GM18909 (cell line): ENCODE measurements at regions not wholly inside any gene's neighbourhood (a gene's known extent, or its start where the extent isn't known, plus 50 kb on each side); places are given as distances from the start of the nearest gene placed in this dataset.

Experiments used
- ATAC-seq: cut with Tn5 transposase; IDR thresholded peaks from one replicate; pipeline ENCODE4 v1.9.1; 2021; ENCODE audit warnings: mild to moderate bottlenecking; ENCODE audit not compliant: unreplicated experiment, poor library complexity

- ATAC-seq, result no peak
These were observed 388.9 kb upstream of the LRRC4C start for GRCh38 chr11:41848349-41848748.

GRCh38 chr11:41849250-41849649, 389.8 kb upstream of the LRRC4C start:
- ATAC-seq, result no peak

GRCh38 chr11:41851743-41852142, 392.3 kb upstream of the LRRC4C start:
- ATAC-seq, result no peak

DNA sequence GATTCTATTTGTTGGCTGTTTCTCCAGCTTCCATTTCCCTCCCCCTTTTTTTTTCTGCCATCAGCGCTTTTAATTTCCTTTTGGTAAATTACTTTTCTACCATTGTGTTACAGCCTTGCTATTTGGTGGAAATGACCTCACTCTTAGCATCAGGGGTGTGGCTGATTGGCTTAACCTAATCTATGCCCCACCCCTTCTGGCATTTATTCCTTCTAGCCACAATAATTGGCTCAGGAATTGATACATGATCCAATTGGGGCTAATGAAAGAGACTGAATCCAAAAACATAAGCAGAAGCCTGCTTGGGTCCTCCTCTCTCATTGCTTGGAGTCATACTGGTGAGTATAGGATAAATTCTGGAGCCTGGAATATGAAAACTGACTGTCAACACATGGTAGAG, 402.4 kb upstream of the LRRC4C start:
- no peak for ATAC-seq

DNA sequence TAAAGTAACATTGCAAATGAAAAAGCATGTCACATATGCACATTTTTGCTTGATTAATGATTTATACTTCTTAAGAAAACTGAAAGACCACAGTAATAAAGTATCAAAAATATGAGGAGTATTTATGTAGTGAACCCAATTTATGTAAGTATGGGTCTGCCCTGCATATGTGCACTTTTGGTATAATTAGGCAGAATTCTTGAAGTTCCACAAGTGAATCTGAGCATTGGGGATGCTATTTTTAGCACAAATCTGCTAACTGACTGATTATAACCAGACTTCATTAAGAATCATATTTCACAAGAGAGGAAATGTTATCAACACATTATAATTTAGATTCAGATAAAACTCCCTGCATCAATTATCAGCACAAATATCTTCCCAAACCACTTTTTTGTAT, 407.1 kb upstream of the LRRC4C start:
- no peak for ATAC-seq

DNA sequence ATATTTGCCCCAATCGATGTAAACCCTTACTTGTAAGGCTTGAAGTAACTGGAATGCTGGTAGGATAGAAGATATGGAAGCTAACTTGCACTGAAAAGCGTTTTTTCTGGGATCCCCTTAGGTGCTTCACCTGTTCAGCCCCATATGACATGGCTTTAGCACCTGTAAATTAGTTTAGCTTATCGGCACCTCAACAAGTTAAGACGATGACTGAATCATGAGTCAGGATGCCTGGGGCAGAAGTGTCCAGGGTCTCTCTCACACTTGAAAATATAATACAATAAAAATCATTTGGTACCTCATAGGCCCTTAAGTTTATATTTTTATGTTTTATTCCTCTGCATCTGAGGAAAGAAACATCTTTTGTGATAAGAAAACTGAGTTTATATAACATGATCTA, 409.2 kb upstream of the LRRC4C start:
- no peak for ATAC-seq

GRCh38 chr11:41872426-41872825, 413.0 kb upstream of the LRRC4C start:
- no peak for ATAC-seq

GRCh38 chr11:41872870-41873269, 413.4 kb upstream of the LRRC4C start:
- ATAC-seq, result no peak

DNA sequence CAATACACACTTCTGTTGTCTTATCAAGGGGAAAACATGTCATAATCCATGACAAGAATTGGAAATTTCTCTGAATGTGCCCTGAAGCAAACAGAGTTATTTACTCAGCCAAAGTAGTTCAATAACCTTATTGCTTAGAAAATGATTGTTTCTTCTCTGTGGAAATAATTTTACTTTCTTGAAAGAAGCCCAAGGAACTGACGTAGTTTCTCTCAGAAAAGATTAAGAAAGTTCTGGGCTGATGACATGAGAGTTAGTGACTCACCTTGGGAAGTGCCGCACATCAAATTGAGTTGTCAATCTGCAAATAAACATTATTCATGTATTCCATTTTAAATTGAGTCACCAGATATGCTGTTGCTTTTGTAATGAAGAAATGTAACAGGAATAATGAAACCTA, 418.6 kb upstream of the LRRC4C start:
- ATAC-seq, result no peak

DNA sequence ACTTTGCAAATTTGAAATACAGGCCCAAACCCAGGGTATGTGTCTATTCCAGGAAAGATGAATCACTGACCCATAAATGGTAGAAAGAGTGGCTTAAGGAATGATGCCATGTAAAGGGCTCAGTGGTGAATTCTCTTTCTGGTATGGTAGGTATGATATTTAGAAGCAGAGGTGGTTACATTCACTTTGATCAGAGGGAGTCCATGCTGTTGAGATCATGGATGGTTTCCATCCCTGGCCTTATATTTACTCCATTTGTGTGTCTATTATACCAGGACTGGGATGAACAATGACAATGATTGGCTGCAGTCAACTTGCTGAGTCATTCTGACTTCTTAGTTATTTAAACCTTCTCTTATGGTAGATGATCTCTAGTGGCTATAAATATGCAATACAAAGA, 419.8 kb upstream of the LRRC4C start:
- no peak for ATAC-seq

DNA sequence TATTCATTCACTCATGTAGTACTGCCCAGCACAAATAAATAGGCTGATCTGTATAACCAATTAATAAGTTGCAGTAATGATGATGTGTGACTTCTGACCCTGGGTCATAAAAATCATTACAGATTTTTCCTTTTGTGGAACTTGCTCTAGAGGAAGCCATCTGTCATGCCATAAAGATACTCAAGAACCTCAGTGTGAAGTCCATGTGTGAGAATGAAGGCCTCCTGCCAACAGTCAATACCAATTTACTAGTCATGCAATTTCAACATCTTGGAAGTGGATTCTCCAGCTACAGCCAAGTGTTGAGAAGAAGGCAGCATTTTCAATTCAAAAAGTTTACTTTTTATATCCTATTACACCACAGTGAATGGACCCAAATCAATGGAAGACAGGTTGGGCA, 435.6 kb upstream of the LRRC4C start:
- no peak for ATAC-seq

GRCh38 chr11:41897991-41898390, 438.5 kb upstream of the LRRC4C start:
- ATAC-seq, result no peak

DNA sequence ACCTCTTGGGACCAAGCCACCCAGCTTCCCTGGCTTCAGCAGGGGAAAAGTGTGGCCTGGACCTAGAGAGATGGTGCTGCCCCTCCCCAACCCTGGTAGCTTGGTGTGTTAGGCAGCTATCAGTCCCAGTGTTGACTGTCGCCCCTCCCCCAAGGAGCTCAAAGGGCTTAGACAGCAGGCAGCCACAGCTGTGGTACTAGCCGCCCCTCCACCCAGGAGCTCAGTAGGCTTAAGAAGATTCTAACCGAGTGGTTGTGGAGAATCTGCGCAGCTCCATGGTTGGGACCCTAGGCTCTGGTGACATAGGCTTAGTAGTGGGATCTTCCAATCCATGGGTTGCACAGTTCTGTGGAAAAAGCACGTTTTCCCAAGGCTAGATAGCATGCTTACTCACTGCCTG, 458.4 kb upstream of the LRRC4C start:
- ATAC-seq, result no peak

DNA sequence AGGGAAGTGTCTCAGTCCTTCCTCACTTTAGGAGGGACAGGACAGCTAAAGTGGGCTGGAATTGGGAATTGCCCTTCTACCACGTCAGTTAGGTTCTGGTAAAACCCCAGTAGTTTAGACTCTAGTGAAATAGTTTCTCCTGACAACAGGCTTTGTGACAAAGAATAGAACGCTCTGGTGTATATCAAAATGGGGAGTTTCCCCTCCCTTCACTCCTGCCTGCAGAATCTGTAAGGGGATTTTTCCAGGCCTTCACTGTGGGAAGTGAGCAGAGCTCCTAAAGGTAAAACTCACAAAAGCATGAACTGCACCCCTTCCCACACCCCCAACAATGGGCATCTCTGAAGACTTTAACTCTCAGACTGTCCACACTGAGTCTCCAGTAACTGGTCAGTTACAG, 460.9 kb upstream of the LRRC4C start:
- ATAC-seq, result no peak

DNA sequence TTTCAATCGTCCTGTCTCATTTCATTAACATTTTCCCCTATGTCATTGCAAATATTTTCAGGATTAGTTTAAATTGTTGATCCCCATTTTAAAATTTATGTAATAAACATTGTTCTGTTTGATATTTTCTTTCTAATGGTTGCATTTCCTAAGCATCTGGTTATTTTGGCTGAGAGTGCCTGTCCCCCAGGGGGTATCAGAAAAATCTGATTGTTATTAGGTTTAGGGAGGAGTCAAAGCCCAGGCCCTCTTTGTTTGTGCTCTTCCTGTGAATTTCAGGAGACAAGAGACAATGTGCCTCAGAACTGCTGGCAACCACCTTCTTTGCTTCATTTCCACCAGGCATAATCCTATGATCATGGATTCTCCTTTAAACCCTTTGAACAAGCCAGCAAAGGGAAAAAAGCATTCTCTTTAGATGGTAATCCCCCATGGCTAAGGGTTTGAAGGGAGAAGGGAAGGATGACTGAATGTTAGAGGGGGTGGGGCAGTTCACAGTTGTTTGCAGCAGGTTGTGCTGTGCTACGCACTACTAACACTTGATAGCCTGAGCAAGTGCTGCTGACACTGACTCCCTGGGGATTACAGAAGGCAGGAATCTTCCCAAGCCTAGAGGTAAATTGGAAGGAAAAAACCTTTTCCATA, 462.4 kb upstream of the LRRC4C start:
- no peak for ATAC-seq

DNA sequence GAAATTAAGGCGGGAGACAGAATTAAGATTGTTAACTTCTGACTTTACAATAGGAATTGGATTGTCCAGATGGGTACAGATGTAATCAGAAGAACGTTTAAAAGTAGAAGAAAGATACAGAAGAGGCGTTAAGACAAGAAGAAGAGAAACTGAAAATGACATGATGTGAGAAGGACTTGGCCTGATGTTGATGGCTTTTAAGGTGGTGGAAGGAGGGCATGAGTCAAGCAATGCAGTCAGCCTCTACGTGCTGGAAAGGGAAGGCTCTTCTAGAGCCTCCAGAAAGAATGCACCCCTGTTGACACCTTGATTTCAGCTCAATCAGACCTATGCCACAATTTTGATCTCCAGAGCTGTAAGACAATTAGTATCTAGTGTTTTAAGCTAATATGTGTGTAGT, 466.9 kb upstream of the LRRC4C start:
- ATAC-seq, result no peak

GRCh38 chr11:41935241-41935640, 475.8 kb upstream of the LRRC4C start:
- ATAC-seq, result no peak

GRCh38 chr11:41935795-41936194, 476.3 kb upstream of the LRRC4C start:
- ATAC-seq, result no peak

DNA sequence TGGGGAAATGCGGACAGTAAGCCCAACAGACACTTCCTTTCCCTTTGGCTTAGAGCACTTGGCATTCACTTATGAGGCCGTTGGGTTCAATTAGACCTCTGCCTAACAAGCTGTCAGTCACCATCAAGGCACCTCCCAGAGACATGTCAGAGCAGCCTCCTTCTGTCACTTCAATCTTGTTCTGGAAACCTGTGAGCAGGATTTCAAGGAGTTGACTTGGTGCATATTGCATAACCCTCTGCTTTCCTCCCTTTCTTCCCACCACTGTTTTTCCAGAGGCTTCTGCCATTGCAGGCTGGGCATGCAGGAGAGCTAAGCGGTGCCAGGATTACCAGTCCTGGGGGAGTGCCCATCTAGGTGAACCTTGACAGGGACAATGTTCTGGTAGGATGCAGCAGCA, 484.2 kb upstream of the LRRC4C start:
- ATAC-seq, result no peak

GRCh38 chr11:41947392-41947791, 487.9 kb upstream of the LRRC4C start:
- ATAC-seq, result no peak

- no peak for ATAC-seq
These were observed 491.2 kb upstream of the LRRC4C start for GRCh38 chr11:41950470-41951143.

DNA sequence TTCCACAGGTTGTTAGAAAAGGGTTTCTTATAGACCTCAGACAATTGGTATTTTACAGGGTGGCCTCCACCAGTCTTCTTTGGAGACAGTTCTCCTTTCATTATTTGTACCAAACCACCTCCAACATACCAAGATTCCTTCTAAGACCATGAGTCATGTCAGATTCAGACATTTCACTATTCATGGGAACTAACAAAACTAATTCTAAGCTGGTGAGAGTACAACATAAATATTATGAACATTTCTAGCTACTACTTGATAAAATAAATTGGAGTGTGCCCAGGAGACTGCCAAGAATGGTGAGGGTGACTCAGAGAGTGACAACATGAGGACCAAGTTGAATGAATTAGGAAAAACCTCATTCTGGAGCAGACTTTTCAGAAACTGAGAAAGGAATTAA, 494.6 kb upstream of the LRRC4C start:
- ATAC-seq, result no peak
